ENCODE measurements at regions not wholly inside any gene's neighbourhood (a gene's known extent, or its start where the extent isn't known, plus 50 kb on each side); places are given as distances from the start of the nearest gene placed in this dataset.

DNA sequence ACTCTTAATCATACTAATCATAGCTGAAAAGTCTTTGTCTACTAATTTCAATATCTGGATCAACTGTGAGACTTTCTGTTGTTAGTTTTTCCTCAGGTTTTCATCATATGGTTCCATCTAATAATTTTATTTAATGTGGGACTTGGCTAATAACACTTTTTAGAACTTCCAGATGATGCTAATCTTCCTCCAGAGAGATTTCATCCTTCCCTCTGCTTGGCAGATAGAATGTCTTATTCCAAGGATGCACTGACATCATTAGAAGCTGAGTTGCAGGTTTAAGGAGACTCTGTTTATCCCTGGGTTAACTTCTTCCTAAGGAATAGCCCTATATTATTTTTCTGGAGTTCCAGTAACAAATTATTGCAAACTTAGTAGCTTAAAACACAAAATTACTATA is 325.6 kb downstream of the COG6 start:
- no peak for DNase-seq

DNA sequence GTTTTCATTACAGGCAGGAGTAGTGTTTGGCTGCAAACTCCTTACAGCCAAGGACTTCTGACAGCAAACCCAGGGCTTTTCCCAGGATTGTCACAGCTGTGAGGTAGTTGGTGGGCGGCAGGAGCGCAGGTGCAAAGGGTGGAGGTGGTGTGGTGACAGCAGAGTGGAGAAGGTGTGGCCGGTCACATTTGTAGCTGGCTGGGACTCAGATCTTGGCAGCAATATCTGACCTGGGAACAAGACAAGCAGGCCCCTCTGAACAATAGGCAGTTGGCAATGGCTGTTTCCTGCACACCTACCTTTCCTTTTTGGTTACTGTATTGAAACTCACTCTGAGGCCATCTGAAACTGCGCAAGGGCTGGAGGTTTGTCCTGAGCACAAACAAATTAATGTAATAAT is 327.3 kb downstream of the COG6 start:
- no peak for DNase-seq

DNA sequence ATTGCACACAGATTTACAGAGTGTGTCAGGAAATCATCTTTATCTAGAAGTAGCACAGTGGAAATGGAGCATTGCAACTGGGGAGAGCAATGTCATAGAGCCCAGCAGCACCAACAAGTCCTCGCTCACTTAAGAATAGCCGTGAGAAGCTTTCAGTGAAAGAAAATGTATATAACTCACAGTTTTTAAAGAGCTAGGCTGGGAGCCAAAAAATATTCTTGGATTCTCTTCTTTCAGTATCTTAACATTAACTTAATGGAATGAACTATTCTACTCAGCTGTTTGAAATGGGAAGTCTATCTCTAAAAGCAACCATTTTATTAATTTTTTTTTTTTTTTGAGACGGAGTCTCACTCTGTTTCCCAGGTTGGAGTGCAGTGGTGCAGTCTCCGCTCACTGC is 329.6 kb downstream of the COG6 start:
- DNase-seq = no peak

DNA sequence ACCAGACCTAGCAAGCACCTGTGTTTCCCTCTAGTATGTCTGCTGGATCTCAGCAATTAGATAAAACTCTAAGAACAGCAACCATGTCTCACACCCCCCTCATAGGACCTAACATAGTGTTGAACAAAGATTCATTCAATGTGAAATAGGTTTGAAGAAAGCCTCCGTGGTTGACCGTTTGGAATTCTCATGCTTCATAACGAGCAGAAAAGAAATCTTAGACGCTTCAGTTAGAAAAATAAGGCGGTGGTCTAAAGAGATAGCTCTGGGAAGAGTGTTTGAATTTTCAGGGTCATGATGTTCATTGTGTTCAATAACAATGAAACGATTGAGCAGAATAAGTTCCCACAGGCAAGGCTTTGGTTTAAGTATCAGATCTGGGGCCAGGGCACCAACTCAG is 332.9 kb downstream of the COG6 start:
- DNase-seq = no peak

DNA sequence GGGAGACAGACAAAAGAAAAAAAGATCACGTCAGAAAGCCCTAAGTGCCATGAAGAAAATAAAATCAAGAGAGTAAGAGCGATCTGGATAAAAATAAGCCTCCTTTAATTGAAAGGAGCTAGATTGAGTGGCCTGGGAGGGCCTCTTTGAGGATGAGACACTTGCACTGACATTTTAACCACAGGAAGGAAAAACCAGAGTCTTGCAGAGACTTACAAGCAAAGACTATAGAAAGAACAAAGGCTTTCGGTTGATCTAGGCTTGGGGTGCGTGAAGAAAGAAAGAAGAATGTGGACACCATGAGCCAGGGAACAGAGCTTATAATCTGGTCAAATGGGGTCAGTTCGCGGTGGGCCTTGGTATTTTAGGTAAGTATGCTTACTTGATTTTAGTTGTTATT is 342.7 kb downstream of the COG6 start:
- no peak for DNase-seq

DNA sequence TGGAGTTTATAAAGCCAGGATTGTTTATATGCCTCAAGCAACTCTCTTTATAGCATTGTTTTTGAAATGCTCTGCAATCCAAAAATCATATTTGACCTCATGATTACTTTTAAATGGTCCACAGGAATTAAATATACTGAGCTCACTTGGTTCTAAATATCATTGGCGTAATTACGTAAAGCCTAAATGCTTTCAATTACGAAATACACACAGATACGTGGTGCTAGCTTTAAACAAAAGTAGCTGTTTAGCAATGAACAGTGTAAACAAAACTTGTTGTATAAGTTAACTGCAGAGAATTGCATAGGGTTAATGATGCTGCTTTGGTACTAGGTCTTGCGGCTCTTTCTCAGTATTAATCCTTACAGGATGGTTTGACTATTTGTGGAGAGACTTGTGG is 346.6 kb downstream of the COG6 start:
- no peak for DNase-seq

DNA sequence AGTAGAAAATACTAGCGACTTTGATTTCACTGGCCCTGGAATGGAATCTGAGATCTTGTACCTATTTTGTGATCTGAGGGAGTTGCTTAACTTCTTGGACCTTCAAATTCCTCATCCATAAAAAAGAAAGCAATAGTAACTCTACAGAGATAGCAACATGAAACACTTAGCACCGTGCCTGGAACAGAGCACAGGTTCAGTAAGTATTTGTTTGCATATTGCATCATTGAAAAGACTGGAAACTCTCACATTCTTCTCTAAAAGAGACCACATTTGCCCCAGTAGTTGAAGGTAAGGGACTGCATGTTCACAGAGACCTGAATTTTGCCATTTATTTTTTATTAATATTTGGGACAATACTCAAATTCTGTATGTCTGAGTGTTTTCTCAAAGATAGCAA is 358.1 kb downstream of the COG6 start:
- no peak for DNase-seq

DNA sequence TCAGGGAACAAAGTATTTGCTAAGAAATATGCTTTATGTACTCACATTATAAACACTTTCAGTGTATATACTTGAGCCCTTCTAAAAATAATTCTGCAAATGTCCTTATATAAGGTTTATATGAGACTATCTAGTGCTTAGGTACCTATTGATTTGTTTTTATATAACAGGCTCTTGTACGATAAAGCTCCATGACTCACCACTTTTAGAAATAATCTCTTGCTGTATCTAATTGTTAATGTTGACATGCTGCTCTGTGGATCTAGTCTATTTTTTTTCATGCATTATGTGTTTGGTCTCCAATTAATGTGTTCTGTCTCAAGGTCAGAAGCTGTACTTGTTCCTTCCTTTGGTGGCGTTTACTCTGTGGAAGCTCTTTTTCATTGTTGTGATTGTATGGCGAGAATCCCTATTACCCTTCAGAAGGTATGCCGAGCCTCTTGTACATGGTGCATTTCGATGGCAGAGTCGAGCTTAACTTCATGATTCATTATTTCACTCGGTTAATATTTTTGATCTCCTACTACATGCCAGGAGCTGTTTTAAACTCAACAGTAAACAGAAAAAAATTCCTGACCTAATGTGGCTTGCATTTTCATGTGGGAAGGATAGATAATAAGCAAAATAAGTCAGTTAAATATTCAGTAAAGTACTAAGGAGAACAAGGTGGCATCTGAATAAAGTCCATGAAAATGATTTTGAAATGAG is 361.6 kb downstream of the COG6 start:
- DNase-seq = no peak

DNA sequence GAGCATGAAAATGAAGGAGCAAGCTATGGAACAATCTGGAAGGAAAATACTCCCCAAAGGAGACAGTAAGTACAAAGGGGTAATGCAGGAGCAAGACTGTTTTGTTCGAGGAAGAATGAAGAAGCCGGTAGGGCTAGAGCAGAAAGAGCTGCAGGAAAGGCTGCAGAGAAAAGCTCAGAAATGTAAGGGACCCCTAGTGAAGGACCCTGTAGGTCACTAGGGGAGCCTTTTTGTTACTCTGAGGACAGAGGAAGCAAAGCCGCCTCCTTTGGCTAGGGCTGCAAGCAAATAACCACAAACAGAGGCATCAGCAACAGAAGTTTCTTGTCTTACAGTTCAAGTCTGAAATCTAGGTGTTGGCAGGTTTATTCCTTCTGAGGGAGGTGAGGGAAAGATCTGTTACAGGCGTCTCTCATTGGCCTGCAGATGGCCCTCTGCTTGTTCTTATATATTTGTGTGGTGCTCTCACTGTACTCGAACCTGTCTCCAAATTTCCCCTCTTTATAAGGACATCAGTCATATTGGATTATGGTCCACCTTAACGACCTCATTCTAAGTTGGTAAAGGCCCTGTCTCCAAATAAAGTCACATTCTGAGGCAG is 362.3 kb downstream of the COG6 start:
- no peak for DNase-seq

DNA sequence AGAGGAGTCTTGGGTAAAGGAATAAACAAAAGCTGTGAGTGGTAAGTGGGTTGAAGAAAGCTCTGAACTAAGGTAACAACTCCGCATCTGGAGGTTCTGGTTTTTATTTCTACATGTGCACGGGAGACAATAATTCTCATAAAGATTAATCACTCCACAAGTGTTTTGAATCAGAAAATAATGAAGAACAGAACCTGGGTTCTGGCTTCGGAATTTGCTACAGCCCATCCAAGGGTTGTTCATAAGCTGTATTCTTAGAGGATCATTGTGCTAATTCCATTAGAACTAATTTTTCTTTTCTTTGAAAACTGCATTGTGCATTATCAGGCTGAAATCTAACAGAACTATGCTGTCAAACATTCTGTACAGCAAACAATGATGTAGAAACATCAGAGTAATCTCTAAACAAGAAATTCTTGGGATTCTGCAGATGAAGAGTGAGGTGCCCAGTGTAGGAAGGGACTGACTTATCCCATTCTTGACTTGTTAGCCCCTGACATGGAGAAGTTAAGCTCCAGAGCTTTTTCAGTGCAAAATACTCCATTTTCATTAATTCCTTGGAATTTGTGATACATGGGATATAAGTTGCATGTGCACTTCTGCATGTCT is 368.2 kb downstream of the COG6 start:
- no peak for DNase-seq

DNA sequence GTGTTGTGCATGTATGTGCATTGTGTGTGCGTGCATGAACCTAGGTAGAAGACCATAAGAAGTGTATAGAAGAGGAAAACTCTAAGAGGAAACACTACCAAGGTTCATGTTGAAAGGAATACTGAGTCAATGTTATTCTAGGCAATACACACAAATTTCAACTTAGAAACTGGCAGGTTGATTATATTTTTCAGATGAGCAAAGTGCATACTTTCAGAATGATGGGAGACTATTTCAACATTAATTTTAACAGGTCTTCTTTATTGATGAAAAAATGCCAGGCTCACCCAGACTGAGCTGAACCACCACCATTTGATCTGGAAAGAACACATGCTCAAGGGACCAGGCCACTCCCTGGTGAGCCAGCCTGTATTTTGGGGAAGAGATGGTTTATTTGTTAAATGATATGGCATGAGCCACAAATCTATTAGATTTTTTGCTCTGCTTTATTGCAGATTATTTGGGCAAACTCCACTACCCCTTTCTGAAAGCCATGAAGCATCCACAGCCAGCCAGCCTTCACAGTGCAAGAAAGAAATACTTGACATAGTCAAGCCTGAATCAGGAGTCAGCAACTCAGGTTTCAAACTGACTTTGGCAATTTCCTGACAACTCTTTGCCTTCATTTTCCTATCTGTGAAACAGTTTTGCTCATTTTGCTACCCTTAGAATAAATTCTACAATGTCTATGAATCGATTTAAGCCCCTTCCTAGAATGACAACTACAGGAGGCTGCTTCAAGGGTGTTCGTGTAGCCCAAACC is 368.9 kb downstream of the COG6 start:
- no peak for DNase-seq

DNA sequence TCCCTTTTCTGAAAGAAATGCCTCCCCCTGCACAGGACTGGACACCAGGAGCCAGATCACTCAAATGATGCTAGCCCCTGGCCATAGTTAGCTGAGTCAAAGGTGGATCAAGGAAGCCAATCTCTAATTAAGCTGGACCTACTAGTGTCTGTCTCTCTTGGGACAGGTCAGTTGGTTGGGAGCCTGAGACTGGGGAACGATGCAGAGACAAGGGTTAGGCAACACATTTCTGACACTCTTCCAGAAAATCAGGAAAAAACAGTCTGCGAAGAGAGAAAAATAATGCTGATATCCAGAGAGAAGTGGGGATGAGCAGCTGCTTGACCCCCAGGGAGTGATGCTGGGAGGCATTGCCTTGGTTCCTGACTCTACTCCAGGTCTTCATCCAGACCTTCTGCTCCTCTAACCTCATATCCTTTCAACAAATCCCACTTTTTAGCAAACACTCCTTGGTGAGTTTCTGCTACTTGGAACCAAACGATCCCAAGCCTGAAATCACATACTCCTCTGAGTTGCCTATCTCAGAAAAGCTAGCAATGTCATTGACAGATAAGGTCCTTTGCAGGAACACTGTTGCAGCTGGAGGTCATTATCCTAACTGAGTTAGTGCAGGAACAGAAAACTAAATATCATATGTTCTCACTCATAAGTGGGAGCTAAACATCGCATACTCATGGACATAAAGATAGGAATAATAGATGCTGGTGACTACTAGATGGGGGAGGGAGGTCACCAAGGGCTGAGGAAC is 369.7 kb downstream of the COG6 start:
- DNase-seq = no peak

DNA sequence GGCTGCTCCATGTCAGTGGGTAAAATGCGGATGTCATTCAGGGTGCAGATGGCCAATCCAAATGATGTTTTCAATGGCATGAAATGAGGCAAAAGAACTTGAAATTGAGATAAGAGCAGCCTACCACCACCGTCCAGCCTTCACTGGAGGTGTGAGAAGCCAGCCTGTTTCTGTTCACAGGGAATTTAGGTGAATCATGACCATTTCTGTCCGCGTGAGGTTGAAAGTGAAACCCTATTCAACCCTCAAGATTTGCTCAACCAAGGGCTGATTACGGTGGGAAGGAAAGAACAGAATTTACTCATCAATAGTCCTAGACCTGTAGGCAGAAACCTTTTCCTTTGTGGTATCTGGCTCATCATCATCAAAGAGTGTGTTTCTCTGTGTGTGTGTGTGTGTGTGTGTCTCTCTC is 370.7 kb downstream of the COG6 start:
- DNase-seq = no peak

DNA sequence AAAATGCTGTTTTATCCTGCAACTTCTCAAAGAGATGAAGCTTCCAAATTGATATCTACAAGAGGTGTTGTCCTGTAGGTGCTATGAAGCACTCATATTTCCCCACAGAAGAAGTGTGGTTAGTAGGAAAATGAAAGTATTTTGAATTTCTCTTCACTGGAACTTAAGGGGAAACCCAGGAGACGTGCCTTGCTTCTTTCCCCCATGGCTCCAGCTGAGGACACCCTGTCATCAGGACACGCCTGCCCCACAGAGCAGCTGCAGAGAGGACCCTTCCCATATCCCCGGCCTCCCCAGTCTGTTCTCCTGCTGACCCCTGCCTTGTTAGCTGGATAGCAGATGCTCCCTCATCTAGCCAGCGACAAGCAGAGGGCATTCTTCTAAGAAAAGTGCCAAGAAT is 371.3 kb downstream of the COG6 start:
- DNase-seq = no peak

DNA sequence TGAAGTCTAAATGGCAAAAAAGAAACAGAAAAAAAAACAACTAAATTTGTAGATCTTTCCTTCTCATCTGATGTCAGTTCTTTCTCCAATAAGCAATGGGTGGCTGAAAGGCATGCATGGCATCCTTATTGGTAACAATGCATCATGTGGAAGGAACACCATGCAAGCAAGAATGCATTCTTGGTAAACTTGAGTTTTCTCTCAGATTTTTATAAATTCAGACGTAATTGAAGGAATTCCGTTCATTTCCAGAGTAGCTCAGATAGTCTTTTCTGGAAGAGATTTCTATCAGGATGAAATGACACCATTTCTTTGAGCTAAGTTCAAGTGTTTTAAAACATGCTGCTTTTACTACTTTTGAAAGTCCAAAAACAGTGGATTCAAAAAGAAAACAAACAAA is 373.0 kb downstream of the COG6 start:
- DNase-seq = no peak

DNA sequence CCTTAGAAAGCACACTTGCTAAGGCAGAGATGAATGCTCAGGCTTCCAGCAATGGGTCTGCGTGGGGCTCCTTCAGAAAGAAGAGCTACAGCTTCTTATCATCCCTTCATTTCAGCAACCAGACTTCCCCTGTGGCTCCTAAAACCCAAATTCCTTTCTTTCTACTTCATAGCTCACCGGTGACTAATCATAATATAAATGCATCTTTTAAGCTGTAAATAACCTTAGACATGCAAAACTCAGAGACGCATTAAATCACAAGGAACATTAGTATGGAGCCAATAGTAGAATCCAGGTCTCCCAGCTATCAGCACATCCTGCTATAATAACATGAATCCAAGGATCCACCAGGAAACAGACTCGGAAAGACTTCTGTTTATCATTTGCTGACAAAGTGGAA is 375.6 kb downstream of the COG6 start:
- DNase-seq = no peak

DNA sequence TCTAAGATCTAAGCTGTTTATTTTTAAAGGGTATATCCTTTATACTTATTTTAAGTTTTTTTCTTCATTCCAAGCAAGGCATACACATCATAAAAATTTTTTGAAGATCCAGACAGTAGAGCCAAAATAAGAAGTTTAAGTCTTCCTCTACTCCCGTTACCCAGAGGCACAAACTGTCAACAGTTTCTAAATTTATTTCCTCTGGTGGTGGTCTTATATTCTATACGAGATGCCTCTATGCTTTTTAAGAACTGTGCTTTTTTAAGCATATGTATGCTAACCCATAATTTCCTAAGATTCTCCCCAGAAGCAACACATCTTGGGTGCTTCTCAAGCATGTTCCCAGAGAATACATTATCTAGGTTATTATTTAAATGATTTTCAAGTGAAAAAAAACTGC is 383.6 kb downstream of the COG6 start:
- DNase-seq = no peak

DNA sequence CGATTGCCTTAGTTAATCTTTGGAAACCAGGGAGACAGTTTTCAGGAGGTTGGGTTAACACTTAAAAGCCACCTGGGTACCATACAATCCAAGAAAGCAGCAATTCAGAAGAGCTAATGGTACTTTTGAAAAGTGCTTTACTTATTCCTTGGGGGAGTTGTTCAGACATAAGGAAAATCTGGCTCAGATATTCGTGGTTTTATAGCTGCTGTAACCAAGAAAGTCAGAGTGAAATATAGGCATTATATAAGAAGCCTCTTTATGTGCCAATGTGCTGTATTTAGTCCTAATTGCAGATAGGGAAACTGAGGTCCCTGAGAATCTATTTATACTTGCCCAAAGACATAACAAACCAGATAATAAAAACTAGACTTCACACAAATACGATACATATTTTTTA is 387.5 kb downstream of the COG6 start:
- no peak for DNase-seq

DNA sequence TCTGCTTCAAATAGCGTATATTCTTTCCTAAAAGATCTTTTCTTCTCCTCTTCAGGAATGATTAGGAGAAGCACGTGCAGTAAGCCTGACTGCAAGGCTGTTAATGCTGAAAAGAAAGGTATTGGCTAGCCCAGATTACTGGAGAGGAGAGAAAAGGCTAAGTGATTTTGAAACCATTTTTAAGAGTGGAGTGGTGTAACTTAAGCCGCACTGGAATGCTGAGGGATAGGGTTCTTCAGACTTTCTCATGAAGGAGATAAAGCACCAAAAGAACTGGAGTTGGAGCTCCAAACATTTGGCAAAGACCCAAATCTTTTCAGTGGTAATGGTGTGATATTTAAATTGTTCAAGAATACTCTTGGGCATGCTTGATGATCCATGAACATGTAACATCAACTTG is 388.3 kb downstream of the COG6 start:
- DNase-seq = no peak

DNA sequence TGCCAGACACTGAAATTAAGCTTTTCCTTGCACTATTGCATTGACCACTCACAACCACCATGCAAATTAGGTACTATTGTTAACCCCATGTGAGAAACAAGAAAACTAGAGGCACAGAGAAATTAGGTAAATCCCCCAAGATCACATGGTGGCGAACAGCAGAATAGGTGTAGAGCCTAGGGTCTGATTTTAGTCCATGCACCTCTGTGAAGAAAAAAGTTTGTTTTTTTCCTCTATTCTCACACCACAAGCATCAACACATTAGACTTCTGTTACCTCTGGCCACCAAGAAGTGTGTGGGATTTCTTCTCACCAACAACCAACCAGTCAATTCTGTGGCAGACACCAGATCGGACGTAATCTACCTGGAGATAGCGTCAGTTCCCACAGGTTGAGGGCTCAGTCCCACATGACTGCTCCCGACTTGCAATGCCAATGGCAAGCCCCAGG is 391.9 kb downstream of the COG6 start:
- no peak for DNase-seq

DNA sequence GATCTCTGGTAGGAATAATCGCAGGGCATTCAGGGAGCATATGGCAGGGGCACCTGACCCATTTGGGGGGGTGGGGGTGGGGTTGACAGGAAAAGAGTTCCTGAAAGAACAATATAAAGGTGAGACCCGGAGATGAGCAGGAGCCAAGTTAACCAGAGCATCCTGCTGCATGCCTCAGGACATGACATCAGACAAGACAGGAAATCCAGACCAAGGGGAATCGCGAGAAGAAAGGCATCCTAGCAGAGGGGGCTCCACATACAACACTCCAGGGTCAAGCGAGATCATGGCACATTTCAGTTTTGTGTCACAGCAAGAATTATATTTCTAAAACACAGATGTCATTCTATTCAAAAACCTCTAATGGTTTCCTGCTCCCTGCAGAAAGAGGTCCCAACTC is 393.1 kb downstream of the COG6 start:
- no peak for DNase-seq

DNA sequence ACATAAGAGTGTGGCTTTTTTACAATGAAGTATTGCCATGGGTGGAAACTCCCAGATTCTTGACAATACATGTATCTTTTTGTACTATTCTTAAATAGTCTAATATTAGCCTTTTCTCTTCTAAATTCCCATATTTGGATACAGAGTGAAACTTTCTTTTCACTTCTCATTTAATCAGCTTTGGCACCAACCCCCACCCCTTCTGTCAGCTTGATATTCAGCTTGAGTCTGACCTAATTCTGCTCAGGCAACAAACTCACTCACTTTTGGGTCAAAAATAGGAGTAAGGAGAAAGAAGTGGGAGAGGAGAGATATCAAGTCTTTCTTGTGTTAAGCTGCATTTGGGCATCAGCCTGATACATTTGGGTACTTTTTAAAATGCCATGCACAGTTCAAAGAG is 397.5 kb downstream of the COG6 start:
- no peak for DNase-seq

DNA sequence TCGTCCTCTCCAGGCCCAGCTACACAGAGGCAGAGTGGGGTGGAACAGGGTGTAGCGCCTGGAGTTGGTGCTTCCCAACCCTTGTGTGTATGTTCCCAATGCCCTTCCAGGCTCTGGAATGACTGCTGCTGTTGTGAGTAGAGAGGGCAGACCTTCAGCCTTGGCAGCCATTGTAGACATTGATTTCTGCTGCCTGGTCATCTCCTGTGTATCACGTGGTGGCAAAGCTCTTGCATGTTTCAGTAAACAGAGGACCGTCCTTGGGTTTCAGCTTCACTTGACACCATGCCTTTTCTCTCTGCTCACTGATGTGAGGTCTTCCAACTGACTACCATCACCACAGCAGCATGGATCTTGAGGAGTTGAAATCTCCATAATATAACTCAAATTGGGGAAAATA is 397.9 kb downstream of the COG6 start:
- DNase-seq = no peak
